GM18873 (cell line): ENCODE measurements at regions not wholly inside any gene's neighbourhood (a gene's known extent, or its start where the extent isn't known, plus 50 kb on each side); places are given as distances from the start of the nearest gene placed in this dataset.
"Not testable (repeated sequence)": the region's sequence is repeated elsewhere in the genome, so short reads cannot be mapped to it uniquely, and the experiment has no call there.

Experiments
- ATAC-seq: cut with Tn5 transposase; IDR thresholded peaks from one replicate; pipeline ENCODE4 v1.9.1; 2021; ENCODE audit warnings: mild to moderate bottlenecking, moderate library complexity, moderate number of reproducible peaks; ENCODE audit not compliant: unreplicated experiment, low FRiP score

DNA sequence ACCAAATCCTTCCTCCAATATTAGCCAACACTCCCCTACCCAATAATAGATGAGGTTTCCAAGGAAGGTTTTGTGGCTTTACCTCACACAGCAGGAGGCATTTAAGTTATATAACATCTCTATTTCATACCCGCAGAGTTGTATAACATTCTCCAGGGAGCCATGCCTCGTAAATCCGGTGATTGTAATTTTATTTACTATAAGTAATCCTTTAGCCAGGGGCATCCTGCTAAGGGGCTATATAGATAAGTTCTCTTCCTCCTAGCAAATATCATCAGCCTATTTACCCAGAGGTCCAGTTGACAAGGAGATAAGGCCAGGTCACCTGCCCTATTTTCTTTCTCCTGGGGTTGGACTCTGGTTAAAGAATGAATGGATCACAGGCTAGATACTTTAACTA lies 2051.0 kb downstream of the EFNA5 start:
- ATAC-seq: no peak

DNA sequence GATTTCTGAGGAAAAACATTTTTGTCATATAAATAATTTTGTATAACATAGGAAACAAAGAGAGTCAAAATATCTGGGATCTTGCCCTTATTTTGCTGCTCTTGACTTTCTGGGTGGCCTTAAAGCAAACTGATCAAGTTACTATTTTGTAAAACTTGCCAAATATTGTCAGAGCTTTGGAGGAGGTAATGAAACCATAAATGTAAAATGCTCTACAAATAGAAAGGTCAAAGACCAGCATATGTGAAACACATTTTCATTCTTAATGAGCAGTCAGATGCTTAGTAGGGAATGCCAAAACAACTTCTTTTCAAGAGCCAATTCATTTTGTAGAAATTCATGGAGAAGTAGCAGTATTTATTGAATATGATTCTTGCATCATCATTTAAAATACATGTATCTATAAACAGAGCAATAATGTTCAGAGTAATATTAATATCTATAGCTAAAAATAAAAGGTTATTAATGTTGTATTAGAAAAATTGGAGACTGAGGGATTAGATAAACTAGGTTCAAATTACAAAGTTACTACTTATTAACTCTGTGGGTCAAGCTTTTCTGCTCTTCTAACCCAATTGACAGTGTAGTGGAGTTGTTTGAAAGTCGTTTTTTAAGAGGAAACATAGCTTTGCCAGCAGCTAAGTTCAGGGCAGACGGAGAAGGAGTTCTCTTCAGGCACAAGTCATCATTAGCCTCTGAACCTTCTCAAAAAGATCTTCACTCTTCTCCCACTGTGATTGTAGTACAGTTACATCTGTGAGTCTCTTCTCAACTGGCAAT lies 2053.1 kb downstream of the EFNA5 start:
- no peak for ATAC-seq

DNA sequence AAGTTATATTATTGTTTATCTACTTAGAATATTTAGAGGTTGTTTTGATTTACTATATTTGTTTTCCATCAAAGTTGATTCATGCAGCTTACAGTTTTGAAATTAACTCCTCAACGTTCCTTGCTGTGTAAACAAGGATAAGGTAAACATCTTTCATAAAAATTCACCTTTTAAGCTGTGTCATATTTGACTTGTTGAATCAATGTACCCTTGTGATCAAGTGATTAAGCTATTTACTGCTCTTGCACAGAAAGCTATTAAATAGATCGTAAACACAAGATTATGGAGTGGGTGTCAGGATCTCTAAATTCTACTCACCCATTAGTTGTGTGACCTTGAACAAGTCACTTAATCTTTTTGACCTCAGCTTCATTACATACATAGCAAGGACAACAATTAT lies 2054.0 kb upstream of the NUDT12 start:
- ATAC-seq: no peak

DNA sequence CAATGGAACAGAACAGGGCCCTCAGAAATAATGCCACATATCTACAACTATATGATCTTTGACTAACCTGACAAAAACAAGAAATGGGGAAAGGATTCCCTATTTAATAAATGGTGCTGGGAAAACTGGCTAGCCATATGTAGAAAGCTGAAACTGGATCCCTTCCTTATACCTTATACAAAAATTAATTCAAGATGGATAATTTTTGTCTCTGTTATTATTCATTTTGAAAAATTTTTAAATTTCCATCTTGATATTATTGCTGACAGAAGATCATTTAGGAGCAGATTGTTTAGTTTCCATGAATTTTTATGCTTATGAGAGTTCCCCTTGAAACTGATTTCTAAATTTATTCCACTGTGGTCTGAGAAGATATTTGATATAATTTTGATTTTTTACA lies 2039.8 kb upstream of the NUDT12 start:
- ATAC-seq: not testable (repeated sequence)

DNA sequence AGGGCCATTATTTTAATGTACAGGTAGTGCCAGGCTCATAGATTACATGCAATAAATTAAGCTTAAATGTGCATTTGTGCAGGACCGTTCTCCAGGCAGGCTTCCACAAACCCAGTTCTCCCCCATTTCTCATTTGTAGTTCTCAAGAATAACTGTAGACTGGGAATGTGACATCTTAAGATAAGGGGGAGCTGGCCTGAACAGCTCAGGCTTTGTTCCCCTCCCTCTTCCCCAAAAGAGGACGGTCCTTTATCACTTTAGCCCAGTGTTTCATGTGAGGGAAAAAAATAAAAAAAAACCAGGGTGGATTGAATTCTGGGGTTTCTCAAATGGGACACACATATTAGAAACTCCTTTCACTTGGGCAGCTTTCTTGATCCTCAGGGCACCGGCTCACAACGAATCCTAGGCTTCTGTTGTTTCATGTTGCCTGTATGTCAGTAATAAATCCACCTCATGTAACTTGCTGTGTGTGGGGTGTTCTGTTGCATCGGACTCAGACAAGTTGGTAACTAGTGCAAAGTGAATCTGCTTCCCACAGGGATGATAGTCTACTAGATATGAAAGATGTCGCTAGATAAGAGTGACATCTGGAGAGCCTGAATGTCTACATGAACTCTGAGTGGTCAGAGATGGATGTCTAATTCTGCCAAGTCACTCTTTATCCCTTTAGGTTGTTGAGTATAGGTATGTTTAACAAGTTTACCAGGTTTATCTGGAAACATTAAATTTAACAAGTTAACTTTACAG lies 2030.6 kb upstream of the NUDT12 start:
- no peak for ATAC-seq

DNA sequence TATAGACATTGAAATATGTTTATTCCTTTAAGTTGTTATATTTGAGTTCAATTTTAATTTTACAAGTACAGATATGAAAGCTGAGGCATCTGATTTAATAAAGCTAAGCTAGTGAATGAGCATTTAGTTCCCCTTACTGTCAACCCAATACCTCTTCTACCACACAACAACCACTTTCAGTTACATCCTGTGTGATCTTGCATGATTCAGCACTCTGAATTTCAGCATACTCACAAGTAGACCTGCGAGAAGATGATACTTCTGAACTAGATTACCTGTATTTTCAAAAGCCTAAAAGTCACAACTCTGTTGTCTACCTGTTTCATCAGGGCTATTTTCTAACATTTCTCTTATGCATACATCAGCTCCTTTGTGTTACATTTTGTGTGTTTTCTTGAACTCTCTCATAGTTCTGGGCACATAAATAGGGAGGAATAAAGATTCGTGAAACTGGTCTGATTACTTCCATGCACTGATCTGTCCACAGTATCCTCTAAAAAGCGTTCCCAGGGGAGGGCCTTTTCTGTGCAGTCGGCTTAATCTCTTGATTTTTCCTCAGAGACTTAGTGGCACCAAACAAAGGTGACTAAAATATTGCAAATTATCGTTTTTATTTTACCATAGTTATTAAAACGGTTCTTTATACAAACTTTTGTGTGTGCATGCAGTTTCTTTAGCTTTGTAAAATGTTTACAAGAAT lies 2025.5 kb upstream of the NUDT12 start:
- ATAC-seq: no peak

DNA sequence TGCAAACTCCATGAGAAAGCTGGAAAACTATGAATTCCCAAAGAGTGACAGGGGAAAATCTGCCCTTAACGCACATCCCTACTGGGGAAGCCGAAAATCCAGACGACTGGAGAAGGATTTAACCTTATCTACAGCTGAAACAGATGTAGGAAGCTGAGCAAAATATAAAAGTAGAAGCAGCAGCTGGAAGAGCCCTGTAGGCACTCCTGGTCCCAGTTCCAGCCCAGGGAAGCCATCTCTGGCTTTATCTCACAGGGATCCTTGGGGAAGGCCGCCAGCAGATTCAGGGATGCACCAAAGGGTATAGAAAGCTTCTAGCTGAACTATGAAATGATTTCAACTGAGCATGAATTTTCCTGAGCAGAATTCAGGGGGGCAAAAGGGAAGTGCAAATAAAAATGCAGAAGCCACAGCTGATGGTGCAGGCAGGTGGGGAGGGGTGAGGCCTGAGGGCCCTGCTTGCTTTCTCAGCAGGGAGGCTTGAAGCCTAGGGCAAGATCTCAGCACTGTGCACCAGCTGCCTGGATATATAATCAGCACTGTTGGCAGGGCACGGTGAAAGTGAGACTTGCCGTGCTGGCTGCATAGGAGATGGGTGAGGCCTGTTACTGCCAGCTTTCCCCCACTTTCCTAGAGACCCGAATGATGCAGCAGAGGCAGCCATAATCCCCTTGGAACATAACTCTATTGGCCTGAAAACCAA lies 2019.5 kb upstream of the NUDT12 start:
- ATAC-seq: no peak

DNA sequence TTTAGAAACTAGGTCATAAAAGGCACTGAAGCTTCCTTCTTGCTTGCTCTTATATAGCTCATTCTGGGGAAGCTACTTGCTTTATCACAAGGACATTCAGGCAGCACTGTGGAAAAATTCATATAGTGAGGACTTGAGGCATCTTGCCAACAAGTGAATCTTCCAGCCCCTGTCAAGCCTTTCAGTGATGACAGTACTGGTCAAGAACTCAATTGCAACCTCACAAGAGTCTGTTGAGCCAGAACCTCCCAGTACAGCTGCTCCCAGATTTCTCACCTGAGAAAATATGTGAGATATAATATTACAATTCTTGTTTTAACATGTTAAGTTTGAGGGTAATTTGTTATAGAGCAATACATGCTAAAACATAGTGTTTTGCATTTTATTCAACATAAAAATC lies 2011.0 kb upstream of the NUDT12 start:
- ATAC-seq: no peak

DNA sequence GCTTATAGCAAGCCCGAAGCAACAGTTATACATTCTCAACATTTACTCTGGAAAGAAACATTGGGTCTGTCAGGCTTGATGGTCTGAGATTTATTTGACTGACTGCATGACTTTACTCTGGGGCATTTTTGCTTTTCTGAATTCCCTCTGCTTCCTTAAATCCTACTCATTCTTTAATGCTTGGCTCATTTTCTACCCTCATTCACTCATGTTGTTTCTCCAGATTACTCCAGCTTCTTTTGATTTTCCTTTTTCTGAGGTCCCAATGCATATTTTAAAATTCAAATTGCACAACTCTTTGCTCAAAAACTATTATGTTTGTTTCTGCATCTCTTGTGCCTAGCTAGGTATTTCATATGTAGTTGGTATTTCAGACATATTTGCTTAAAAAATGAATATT lies 2002.9 kb upstream of the NUDT12 start:
- no peak for ATAC-seq

DNA sequence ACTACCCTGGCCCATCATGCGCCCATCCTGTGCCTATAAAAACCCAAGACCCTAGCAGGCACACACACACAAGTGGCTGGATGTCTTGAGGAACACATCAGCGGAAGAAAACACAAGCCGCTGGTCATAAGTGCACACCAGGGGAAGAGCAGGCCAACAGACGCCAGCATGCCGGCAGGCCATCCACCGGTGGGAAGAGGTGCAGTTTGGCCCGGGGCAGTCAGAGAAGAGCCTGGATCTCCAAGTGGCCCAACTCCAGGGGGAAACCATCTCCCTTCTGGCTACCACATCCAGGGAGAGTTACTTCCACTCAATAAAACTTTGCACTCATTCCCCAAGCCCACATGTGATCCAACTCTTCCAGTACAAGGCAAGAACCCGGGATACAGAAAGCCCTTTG lies 2001.3 kb upstream of the NUDT12 start:
- no peak for ATAC-seq

DNA sequence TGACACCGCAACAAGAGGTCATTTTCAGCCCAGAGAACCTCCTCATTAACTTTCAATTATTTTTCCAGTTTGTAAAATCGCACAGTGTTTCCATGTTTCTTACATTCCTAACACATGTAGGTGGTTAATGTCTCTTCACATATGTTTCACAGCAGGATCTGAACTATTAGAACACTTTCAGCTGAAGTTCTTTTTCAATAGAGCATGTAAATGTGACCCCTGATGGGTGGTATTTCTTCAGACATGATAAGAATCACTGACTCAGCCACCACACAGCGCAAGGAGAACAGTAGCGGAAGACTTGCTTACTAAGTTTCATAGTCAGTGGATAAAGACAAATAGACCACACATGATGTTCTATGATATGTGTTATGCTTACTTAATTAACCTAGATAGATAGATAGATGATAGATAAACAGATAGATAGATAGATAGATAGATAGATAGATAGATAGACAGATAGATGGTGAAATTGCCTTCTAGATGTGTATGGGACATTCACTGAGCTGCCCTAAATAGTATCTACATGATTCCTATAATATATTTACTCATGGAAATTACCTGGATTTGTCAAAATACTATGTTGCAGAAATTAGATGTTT lies 1992.1 kb upstream of the NUDT12 start:
- ATAC-seq: no peak

DNA sequence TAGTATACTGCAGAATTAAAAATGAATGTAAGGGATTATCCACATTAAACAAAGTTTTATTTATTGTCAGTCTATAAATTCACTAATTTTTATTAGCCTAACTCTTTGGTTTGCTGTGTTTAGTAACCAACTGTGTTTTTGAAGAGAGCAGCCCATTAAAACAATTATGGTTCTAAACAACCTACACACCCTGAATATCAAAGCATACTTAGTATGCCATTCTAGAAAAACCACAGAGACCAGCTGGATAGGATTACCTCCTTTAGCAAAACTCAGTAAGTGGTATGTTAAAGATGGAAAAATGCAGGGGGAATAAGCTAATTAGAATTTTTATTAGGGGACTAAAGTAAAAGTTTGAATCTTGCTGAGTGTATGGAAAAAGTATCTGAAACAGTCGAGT lies 1981.7 kb upstream of the NUDT12 start:
- no peak for ATAC-seq

DNA sequence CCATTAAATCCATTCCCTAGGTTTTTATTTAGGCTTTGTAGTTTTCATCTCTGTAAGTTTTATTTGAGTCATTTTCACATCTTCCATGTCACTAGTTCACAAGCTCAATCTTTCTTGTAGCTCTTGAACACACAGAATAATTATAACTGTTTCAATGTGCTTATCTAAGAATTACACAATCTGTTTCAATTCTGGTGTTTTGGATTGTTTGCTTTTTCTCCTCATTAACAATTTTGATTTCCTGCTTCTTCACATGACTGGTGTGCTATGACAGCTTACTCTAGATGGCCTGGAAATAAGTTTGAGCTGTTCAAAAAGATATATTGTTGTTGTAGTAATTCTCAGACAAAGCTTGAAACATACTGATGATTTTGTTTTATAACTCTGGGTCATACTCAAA lies 1974.1 kb upstream of the NUDT12 start:
- ATAC-seq: no peak

DNA sequence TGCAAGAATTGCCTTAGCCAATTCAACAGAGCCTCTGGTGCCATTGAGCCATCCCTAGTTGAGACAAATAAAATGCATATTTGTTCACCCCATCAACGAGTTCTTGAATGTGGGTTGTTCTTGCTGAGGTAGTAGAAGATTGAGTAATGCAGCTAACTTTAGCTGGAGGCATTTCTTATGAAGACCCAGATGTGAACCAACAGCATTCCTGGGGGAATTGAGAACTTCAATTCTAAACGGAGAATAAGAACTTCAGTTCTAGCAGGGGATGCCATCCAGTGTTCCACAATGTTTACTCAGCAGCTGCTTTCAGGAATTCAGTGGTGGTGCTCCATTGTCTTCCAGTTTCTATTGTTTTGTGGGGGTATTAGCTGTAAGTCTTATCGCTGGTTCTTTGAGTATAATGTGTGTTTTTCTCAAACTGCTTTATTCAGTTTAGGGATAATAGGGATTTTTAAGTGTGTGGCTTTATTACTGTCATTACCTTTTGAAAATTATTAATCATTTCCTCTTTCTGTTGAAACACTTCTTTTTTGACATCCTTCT lies 1968.2 kb upstream of the NUDT12 start:
- no peak for ATAC-seq

DNA sequence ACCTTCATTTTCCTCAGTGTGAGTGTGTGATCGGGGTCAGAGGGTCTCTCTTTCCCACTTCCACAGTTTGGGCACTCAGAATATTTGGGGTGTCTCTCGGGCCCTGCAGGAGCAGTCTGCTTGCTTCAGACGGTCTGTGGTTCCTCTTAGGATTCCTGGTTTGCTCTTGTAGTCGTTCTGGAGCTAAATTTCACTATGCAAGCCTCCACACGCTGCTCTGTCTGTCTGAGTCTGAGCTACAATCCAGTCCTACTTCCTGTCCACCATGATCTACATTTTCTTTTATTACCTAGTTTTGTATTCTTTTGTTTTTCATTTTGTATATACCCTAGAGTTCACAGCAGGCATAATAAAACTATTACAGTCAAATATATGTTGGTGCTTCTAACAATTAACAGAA lies 1967.3 kb upstream of the NUDT12 start:
- ATAC-seq: no peak

DNA sequence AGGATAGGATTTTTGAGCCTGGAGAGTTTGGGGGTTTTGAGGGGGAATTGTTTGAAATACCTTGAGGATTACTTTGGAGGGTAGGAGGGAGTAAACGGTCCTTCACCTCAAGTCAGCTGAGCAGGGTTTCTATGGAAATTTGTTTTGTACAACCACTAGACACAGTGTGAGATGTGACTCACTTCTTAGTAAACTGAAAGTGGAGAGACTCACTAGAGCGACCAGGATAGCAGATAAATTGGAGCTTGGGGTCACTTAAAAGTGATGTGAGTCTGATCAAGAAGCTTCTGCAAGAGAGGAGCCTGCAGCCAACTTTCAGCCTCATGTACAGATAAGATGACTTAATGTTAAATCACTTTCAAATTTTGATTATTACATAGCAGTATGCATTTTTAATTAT lies 1945.9 kb upstream of the NUDT12 start:
- no peak for ATAC-seq

DNA sequence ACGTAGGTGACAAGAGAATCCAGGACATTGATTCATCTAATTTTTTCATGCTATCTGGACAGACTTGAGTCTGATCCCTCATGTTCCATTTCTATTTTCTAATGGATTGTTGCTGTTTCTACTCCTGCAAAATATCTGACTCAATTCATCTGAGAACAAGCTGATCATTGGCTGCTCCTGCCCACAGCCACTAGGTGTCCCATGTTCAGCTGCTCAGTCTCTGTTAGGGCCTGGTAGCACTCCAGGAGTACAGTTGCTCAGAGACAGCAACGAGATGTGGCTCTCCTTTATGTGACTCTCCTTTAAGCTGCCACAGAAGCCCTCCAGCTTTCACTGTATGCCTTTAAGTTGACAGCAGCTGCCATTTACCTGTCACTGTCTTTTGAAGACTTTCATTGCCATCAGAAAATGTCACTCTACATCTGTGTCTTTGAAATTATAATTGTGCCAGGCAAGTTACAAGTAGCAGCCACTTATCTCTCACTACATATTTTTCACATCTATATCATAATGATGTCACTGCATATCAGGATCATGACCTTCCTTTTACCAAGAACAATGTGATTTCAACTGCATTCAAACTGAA lies 1944.2 kb upstream of the NUDT12 start:
- no peak for ATAC-seq

DNA sequence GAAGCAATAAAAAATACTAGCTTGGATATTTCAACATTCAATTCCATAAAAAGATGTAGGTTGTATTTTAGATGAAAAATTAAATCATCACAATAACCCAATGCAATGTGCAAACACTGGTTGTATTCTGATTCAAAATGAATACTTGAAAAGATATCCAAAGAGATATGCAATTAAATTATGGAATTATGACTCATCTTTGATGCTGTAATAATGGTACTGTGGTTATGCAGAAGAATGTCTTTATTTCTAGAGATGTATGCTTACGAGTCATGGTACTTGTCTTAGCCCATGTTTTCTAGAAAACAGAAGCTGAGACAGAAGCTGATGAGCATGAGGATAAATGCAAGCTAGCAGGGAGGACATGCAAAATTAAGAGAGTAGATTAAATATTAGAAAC lies 1941.4 kb upstream of the NUDT12 start:
- no peak for ATAC-seq

DNA sequence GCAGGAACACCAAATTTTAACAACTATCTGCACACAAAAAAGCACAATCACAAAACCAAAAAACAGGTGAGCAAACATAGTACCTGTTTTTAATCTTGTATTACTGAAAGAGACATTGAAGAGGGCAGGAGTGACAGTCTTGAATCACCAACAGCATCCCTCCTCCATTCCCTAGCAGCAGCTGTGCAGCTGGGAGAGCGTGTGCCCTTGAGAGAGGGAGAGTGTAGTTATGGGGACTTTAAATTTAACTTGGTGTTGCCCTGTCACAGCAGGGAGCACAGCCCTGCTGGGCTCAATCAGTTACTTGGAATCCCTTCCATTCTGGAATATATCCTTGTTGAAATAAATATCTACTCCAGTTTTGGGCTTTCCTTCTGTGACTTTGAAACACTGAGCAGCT lies 1938.7 kb upstream of the NUDT12 start:
- ATAC-seq: no peak

DNA sequence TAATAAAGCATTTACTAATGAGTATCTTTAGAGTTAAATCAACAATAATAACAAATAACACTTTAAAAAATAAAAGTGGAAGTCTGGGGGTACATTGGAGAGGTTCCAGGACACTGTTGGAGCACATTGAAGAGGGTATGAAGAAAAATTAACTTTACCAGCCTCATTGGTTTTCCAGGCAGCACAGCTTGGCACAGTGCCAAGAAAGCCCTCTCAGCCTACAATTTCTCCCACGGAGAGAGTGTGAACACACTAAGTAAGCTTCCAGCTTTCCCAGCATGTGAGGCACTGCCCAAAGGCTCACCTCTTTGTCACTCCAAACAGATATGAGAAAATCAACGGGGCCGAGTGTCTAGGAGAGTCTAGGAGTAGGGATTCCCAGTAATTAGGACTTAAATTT lies 1912.8 kb upstream of the NUDT12 start:
- ATAC-seq: no peak
